HCT116 (cell line): ENCODE measurements at regions not wholly inside any gene's neighbourhood (a gene's known extent, or its start where the extent isn't known, plus 50 kb on each side); places are given as distances from the start of the nearest gene placed in this dataset.

Experiments used
- ATAC-seq: fragments of 200-7000 bp; cut with Tn5 transposase; 2 replicates; pipeline ENCODE4 v1.9.1; 2020; ENCODE audit warnings: mild to moderate bottlenecking, moderate library complexity
- BruUV-seq: library from RNA; stranded (reverse); fragments of 400-500 nt; replicated peaks from 2 replicates; lab custom pipeline; 2021; lab: Mats Ljungman, UMichigan
- CTCF ChIA-PET: fragments of 300-600 bp; sonication (Branson Sonifier 250); formaldehyde crosslinking; loops from one replicate; lab custom pipeline; 2021; ENCODE audit warnings: antibody characterized with exemption; lab: Charles Lee
- POLR2A ChIA-PET: fragments of 300-600, 350-600 bp; sonication (Branson Sonifier 250); formaldehyde crosslinking; loops from one replicate; lab custom pipeline; 2021; ENCODE audit warnings: antibody characterized with exemption; lab: Charles Lee
- RAD21 ChIA-PET, 2 experiments: fragments of 300-600 bp; sonication (Branson Sonifier 250); formaldehyde crosslinking; loops; one replicate each; lab custom pipeline; 2023; ENCODE audit warnings: low total read pairs in 2 of 2; ENCODE audit not compliant: uncharacterized antibody in 2 of 2, unreplicated experiment in 2 of 2, low non-redundant PET in 1 of 2; lab: Charles Lee
- DNase-seq: peaks from one replicate; pipeline ENCODE4 v3.0.0-alpha.2; 2010; ENCODE audit warnings: low read depth, low spot score
- H2AFZ ChIP-seq: fragments of 200-600 bp; shearing (Covaris generic), sonication (generic); 2 replicates; pipeline ENCODE4 v1.6.1; 2017; ENCODE audit warnings: low read depth, mixed run types, mixed read lengths, antibody characterized with exemption, low read length; ENCODE audit not compliant: poor library complexity, severe bottlenecking
- H3K27ac ChIP-seq: 2 replicates; pipeline ENCODE4 v1.5.1; 2012; ENCODE audit warnings: low read depth, low read length
- H3K27me3 ChIP-seq: fragments of 200-600 bp; sonication (generic); 2 replicates; pipeline ENCODE4 v1.6.1; 2016; ENCODE audit warnings: mixed run types, low read length, mixed read lengths; ENCODE audit not compliant: insufficient read depth
- H3K36me3 ChIP-seq, 2 experiments: fragments of 200-500 bp in 1 of 2; fragments of 200-600 bp in 1 of 2; sonication (Bioruptor generic) in 1 of 2; sonication (generic) in 1 of 2; 2 replicates each; pipeline versions ENCODE4 v1.5.1 to v1.6.1; 2014 to 2016; ENCODE audit warnings: low read length in 2 of 2, inconsistent platforms in 1 of 2, mixed read lengths in 1 of 2, mixed run types in 1 of 2; ENCODE audit not compliant: insufficient read depth in 2 of 2, control insufficient read depth in 1 of 2
- H3K4me1 ChIP-seq, 2 experiments: fragments of 200-600 bp in 1 of 2; sonication (generic) in 1 of 2; 2 replicates each; pipeline versions ENCODE4 v1.5.1 to v1.6.1; 2012 to 2017; ENCODE audit warnings: low read length in 2 of 2, inconsistent platforms in 1 of 2, mild to moderate bottlenecking in 1 of 2, mixed read lengths in 1 of 2, mixed run types in 1 of 2, moderate library complexity in 1 of 2; ENCODE audit not compliant: insufficient read depth in 2 of 2, control insufficient read depth in 1 of 2
- H3K4me2 ChIP-seq: fragments of 200-600 bp; sonication (generic); 2 replicates; pipeline ENCODE4 v1.6.1; 2017; ENCODE audit warnings: mixed run types, low read length, mixed read lengths
- H3K4me3 ChIP-seq, 2 experiments: fragments of 200-600 bp in 1 of 2; sonication (generic) in 1 of 2; replicated peaks in 1 of 2; 2 replicates each; pipeline ENCODE4 v1.5.1; 2011 to 2016; ENCODE audit warnings: low read length in 2 of 2, control low read depth in 1 of 2, low read depth in 1 of 2, mild to moderate bottlenecking in 1 of 2, mixed read lengths in 1 of 2, mixed run types in 1 of 2
- H3K79me2 ChIP-seq: fragments of 200-600 bp; sonication (generic); 2 replicates; pipeline ENCODE4 v1.6.1; 2017; ENCODE audit warnings: mild to moderate bottlenecking, mixed run types, low read length, moderate library complexity, mixed read lengths; ENCODE audit not compliant: insufficient read depth
- H3K9ac ChIP-seq: fragments of 200-600 bp; sonication (generic); 2 replicates; pipeline ENCODE4 v1.6.1; 2016; ENCODE audit warnings: low read length, mixed read lengths
- H3K9me2 ChIP-seq: fragments of 200-600 bp; sonication (generic), shearing (Covaris generic); 2 replicates; pipeline ENCODE4 v1.6.1; 2017; ENCODE audit warnings: mixed run types, mild to moderate bottlenecking, moderate library complexity; ENCODE audit not compliant: insufficient read depth
- H3K9me3 ChIP-seq, 2 experiments: fragments of 200-500 bp in 1 of 2; fragments of 200-600 bp in 1 of 2; sonication (Bioruptor generic) in 1 of 2; sonication (generic) in 1 of 2; 2 replicates each; pipeline ENCODE4 v1.6.1; 2014 to 2017; ENCODE audit warnings: low read length in 2 of 2, mixed read lengths in 2 of 2, inconsistent platforms in 1 of 2, low read depth in 1 of 2, mild to moderate bottlenecking in 1 of 2, mixed run types in 1 of 2, moderate library complexity in 1 of 2; ENCODE audit not compliant: control insufficient read depth in 1 of 2, insufficient read depth in 1 of 2
- H4K20me1 ChIP-seq: fragments of 200-600 bp; sonication (generic), shearing (Covaris generic); 2 replicates; pipeline ENCODE4 v1.6.1; 2017; ENCODE audit warnings: mixed run types, mild to moderate bottlenecking, moderate library complexity; ENCODE audit not compliant: insufficient read depth
- CEBPB ChIP-seq: IDR thresholded peaks from 2 replicates; pipeline ENCODE4 v1.6.1; 2012; ENCODE audit warnings: low read depth
- ELF1 ChIP-seq: IDR thresholded peaks from 2 replicates; pipeline ENCODE4 v1.6.1; 2012; ENCODE audit warnings: low read depth, borderline replicate concordance
- EZH2phosphoT487 ChIP-seq: fragments of 200-600 bp; IDR thresholded peaks from 2 replicates; pipeline ENCODE4 v1.6.1; 2018; ENCODE audit warnings: antibody characterized with exemption, borderline replicate concordance
- JUND ChIP-seq: IDR thresholded peaks from 2 replicates; pipeline ENCODE4 v1.6.1; 2012
- MAX ChIP-seq: IDR thresholded peaks from 2 replicates; pipeline ENCODE4 v1.6.1; 2012
- POLR2A ChIP-seq: IDR thresholded peaks from 2 replicates; pipeline ENCODE4 v1.7.0; 2011; ENCODE audit warnings: borderline replicate concordance; ENCODE audit not compliant: insufficient read depth, insufficient read length; ENCODE audit errors: extremely low read depth
- POLR2AphosphoS5 ChIP-seq: IDR thresholded peaks from 2 replicates; pipeline ENCODE4 v1.6.1; 2011; ENCODE audit warnings: mild to moderate bottlenecking, low read depth, low read length, moderate library complexity
- RAD21 ChIP-seq: IDR thresholded peaks from 2 replicates; pipeline ENCODE4 v1.6.1; 2012; ENCODE audit warnings: low read depth, mild to moderate bottlenecking
- REST ChIP-seq: IDR thresholded peaks from 2 replicates; pipeline ENCODE4 v1.6.1; 2012; ENCODE audit warnings: low read depth
- SIN3A ChIP-seq: IDR thresholded peaks from 2 replicates; pipeline ENCODE4 v1.6.1; 2012; ENCODE audit warnings: low read depth
- SP1 ChIP-seq: IDR thresholded peaks from 2 replicates; pipeline ENCODE4 v1.6.1; 2012; ENCODE audit warnings: low read depth
- SRF ChIP-seq: IDR thresholded peaks from 2 replicates; pipeline ENCODE4 v1.6.1; 2012; ENCODE audit warnings: low read depth
- YY1 ChIP-seq: IDR thresholded peaks from 2 replicates; pipeline ENCODE4 v1.6.1; 2011; ENCODE audit warnings: low read length, low read depth, moderate library complexity, mild to moderate bottlenecking; ENCODE audit not compliant: insufficient replicate concordance; ENCODE audit errors: extremely low read depth
- ZBTB33 ChIP-seq: IDR thresholded peaks from 2 replicates; pipeline ENCODE4 v1.6.1; 2011; ENCODE audit warnings: mild to moderate bottlenecking, low read length, moderate library complexity; ENCODE audit not compliant: insufficient replicate concordance; ENCODE audit errors: extremely low read depth
- ZFX ChIP-seq: fragments of 450-650 bp; IDR thresholded peaks from 2 replicates; pipeline ENCODE4 v1.6.1; 2017
- ZNF274 ChIP-seq: fragments of 200-500 bp; sonication (Bioruptor generic); IDR thresholded peaks from 2 replicates; pipeline ENCODE4 v1.6.1; 2014; ENCODE audit warnings: mild to moderate bottlenecking, low read depth, low read length, inconsistent platforms
- intact Hi-C: fragments of 100-400 bp; cut with micrococcal nuclease; formaldehyde crosslinking; loops from 2 replicates; pipeline ENCODE4 v1.10.0; 2022

- Histone ChIP-seq H3K9me2 (no peaks in the 10 kb centered on the region), H3K79me2 (no peaks in the 10 kb centered on the region), H3K9me3 (no peaks in the 10 kb centered on the region), H2AFZ (no peak overlapping the region), H3K27ac (no peak overlapping the region), H3K27me3 (no peaks in the 10 kb centered on the region), H3K4me1 (no peaks in the 10 kb centered on the region), H3K4me2 (no peak overlapping the region), H3K9ac (no peak overlapping the region), H3K4me3 (no peak overlapping the region), H3K36me3 (no peaks in the 10 kb centered on the region), H4K20me1 (no peaks in the 10 kb centered on the region)
- RAD21 ChIA-PET: no interaction called here
- DNase-seq: no peak
- CTCF ChIA-PET: no interaction called here
- intact Hi-C loops: no loop called here
- TF ChIP-seq SRF (no peak), ZNF274 (no peak), POLR2A (no peak), EZH2phosphoT487 (no peak), ZBTB33 (no peak), CEBPB (no peak), JUND (no peak), SP1 (no peak), MAX (no peak), YY1 (no peak), POLR2AphosphoS5 (no peak), RAD21 (no peak), ELF1 (no peak), ZFX (no peak), REST (no peak), SIN3A (no peak)
- no peak for ATAC-seq
- BruUV-seq: no TSS peak
- POLR2A ChIA-PET: no interaction called here
Observed at GRCh38 chr3:178263236-178263916, 272.9 kb upstream of the KCNMB2 start.
